ENCODE measurements at regions not wholly inside any gene's neighbourhood (a gene's known extent, or its start where the extent isn't known, plus 50 kb on each side); places are given as distances from the start of the nearest gene placed in this dataset.
"Not testable (repeated sequence)": the region's sequence is repeated elsewhere in the genome, so short reads cannot be mapped to it uniquely, and the experiment has no call there.

DNA sequence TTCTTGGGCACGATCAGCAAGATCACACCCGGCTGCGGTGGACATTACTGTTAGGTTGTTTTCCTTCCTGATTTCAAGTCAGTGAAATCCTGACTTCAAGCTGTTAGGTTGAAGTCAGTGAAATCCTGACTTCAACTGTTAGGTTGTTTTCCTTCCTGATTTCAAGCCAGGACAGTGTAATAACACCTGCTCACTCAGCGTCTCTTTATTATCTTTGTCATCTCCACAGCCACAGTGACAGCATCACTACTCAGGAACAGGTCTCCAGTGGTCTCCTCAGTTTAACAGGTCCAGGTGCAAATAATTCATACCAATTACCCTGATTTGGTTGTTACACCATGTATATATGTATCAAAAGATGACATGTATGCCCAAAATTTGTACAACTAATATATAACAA, 208.1 kb upstream of the REG3G start:
- Histone ChIP-seq H3K27me3 (ENCODE audit: control insufficient read depth, insufficient read depth, low read length) (no peaks in the 10 kb centered on the region), H3K27ac (ENCODE audit: low read length) (no peak overlapping the region), H3K9me3 (ENCODE audit: control insufficient read depth, low read depth, low read length) (no peaks in the 10 kb centered on the region), H3K4me1 (ENCODE audit: control insufficient read depth, insufficient read depth, low read length) (no peaks in the 10 kb centered on the region), H3K4me3 (ENCODE audit: low read length) (no peak overlapping the region), H3K36me3 (ENCODE audit: control insufficient read depth, insufficient read depth, low read length) (no peaks in the 10 kb centered on the region)
- no CpG with 5 or more reads among the region's 4 CpGs for WGBS (ENCODE audit: insufficient coverage, low lambda C conversion rate)
- no peak for DNase-seq

DNA sequence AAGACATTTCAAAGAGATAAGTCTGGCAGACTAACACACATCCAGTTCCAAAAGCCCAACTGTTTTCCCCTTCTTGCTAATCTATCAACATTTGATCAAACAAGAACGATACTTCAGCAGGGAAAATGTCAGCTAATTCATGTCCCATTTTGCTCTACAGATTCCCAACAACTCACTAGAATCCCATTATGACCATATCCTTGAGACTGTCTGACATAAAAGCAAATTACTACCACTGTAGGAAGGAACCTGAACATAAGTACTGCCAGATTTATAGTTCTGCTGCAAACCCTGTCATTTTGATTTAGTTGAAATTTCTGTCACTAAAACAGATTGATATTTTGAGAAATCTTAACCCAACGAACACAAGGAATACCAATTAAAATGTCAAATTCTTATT, 193.0 kb upstream of the REG3G start:
- DNase-seq, result no peak
- Histone ChIP-seq H3K9me3 (ENCODE audit: control insufficient read depth, low read depth, low read length) (no peaks in the 10 kb centered on the region), H3K4me1 (ENCODE audit: control insufficient read depth, insufficient read depth, low read length) (no peaks in the 10 kb centered on the region), H3K36me3 (ENCODE audit: control insufficient read depth, insufficient read depth, low read length) (no peaks in the 10 kb centered on the region), H3K27ac (ENCODE audit: low read length) (no peak overlapping the region), H3K27me3 (ENCODE audit: control insufficient read depth, insufficient read depth, low read length) (no peaks in the 10 kb centered on the region), H3K4me3 (ENCODE audit: low read length) (no peak overlapping the region)
- WGBS (ENCODE audit: insufficient coverage, low lambda C conversion rate), result no CpG with 5 or more reads among the region's 2 CpGs

DNA sequence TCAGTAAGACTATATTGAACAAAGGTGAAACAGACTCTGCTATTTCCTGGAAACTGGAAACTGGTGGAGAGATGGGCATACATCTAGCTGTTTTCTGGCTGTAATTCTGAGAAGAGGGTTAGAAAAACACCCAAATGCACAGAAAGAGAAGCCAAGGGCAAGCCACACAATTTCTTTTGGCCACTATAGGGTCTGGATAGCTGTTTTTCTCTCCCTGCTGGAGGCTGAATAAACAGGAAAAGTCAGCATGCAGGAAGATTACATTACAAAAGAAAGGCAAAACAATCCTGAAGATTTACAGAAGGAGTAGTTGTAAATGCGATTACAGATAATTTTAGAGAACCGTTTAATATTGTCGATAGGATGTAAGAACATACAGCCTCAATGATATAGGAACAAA, 186.2 kb upstream of the REG3G start:
- H3K36me3 ChIP-seq (ENCODE audit: control insufficient read depth, insufficient read depth, low read length), result no peaks in the 10 kb centered on the region
- H3K4me3 ChIP-seq (ENCODE audit: low read length), result no peak overlapping the region
- no peaks in the 10 kb centered on the region for H3K9me3 ChIP-seq (ENCODE audit: control insufficient read depth, low read depth, low read length)
- 21% methylated on average over 3 of the region's 3 CpGs for WGBS (ENCODE audit: insufficient coverage, low lambda C conversion rate)
- H3K27ac ChIP-seq (ENCODE audit: low read length), result no peak overlapping the region
- H3K27me3 ChIP-seq (ENCODE audit: control insufficient read depth, insufficient read depth, low read length), result no peaks in the 10 kb centered on the region
- DNase-seq, result no peak
- no peaks in the 10 kb centered on the region for H3K4me1 ChIP-seq (ENCODE audit: control insufficient read depth, insufficient read depth, low read length)

DNA sequence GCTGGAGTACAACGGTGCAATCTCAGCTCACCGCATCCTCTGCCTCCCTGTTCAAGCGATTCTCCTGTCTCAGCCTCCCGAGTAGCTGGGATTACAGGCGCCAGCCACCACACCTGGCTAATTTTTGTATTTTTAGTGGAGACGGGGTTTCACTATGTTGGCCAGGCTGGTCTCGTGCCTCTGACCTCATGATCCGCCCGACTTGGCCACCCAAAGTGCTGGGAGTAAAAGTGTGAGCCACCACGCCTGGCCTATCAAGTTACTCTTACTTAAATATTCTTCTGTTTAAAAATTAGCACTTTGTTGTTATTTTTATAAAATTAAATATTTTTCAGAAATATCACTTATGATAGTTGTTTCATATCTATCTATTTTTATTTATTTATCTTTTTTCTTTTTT, 185.2 kb upstream of the REG3G start:
- WGBS (ENCODE audit: insufficient coverage, low lambda C conversion rate), result 93% methylated on average over 2 of the region's 10 CpGs
- not testable (repeated sequence) for H3K9me3 ChIP-seq (ENCODE audit: control insufficient read depth, low read depth, low read length); H3K4me3 ChIP-seq (ENCODE audit: low read length); H3K36me3 ChIP-seq (ENCODE audit: control insufficient read depth, insufficient read depth, low read length); DNase-seq; H3K4me1 ChIP-seq (ENCODE audit: control insufficient read depth, insufficient read depth, low read length); H3K27ac ChIP-seq (ENCODE audit: low read length); H3K27me3 ChIP-seq (ENCODE audit: control insufficient read depth, insufficient read depth, low read length)

DNA sequence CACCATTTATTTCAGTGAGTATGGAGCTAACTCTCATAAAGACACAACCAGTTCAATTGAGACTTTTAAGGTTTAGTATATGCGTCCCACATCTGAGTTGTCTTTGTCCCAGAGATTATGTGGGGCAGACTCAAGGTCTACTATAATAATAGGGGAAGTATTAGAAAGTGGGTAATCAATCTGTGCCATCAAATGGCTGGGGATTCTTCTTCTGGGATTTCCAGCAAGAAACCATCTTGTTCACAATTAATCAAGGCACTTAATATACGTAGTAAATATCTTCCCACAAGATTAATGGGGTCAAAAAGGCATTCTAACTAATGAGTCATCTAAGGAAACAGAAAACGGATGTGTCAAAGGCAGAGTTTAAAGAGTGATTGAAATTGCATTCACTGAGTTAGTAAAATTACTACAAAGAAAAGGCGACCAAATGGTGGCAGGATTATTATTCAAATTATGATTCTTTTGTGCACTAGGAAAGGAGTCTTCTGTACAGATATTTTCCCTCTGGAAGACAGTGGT, 179.8 kb upstream of the REG3G start:
- no peaks in the 10 kb centered on the region for H3K27me3 ChIP-seq (ENCODE audit: control insufficient read depth, insufficient read depth, low read length)

DNA sequence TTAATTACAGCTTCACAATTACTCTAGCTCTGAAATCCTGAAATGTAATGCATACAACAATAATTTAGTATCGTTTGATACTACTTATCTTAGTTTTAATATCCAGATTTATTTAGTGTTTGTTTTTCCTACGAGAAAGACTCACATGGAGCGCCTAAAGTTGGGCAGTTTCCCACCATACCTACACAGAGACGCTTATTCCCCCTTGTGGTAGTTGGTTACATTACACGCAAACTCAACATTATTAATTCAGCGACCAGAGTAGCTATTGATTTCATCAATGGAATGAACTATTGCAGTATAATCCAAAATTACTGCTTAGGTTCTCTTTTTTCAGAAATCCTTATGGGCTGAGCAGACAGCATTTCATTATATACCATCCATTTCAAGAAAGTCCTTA, 164.0 kb upstream of the REG3G start:
- no peaks in the 10 kb centered on the region for H3K27me3 ChIP-seq (ENCODE audit: control insufficient read depth, insufficient read depth, low read length)
- 80% methylated on average over 2 of the region's 6 CpGs for WGBS (ENCODE audit: insufficient coverage, low lambda C conversion rate)
- no peak for DNase-seq

More for the DNA sequence above, 179.8 kb upstream of the REG3G start:
- Histone ChIP-seq H3K36me3 (ENCODE audit: control insufficient read depth, insufficient read depth, low read length) (no peaks in the 10 kb centered on the region), H3K4me1 (ENCODE audit: control insufficient read depth, insufficient read depth, low read length) (no peaks in the 10 kb centered on the region), H3K9me3 (ENCODE audit: control insufficient read depth, low read depth, low read length) (no peaks in the 10 kb centered on the region), H3K27ac (ENCODE audit: low read length) (no peak overlapping the region), H3K4me3 (ENCODE audit: low read length) (no peak overlapping the region)
- WGBS (ENCODE audit: insufficient coverage, low lambda C conversion rate), result 34% methylated on average over 3 of the region's 4 CpGs
- no peak for DNase-seq

DNA sequence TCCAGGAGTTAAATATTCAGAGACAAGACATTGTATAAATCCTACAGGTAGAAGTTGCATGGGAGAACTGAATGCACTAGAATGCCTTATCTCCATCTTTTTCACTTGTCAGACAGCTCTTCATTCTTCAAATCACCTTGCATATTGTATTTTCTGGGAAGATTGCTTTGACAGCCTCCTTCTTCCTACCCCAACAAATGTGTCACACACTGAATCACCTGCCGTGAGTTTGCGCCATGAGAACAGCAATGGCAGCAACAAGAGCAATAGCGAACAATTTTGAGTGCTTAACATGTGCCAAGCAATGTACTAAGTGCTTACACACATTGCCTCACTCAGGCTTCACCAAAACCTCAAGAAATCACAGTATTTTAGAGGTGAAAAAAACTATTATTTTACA, 161.3 kb upstream of the REG3G start:
- Histone ChIP-seq H3K27ac (ENCODE audit: low read length) (no peak overlapping the region), H3K36me3 (ENCODE audit: control insufficient read depth, insufficient read depth, low read length) (no peaks in the 10 kb centered on the region), H3K4me3 (ENCODE audit: low read length) (no peak overlapping the region), H3K4me1 (ENCODE audit: control insufficient read depth, insufficient read depth, low read length) (no peaks in the 10 kb centered on the region), H3K27me3 (ENCODE audit: control insufficient read depth, insufficient read depth, low read length) (no peaks in the 10 kb centered on the region), H3K9me3 (ENCODE audit: control insufficient read depth, low read depth, low read length) (no peaks in the 10 kb centered on the region)
- WGBS (ENCODE audit: insufficient coverage, low lambda C conversion rate), result no CpG with 5 or more reads among the region's 3 CpGs
- no peak for DNase-seq

More for the DNA sequence above, 164.0 kb upstream of the REG3G start:
- Histone ChIP-seq H3K9me3 (ENCODE audit: control insufficient read depth, low read depth, low read length) (no peaks in the 10 kb centered on the region), H3K36me3 (ENCODE audit: control insufficient read depth, insufficient read depth, low read length) (no peaks in the 10 kb centered on the region), H3K4me3 (ENCODE audit: low read length) (no peak overlapping the region), H3K27ac (ENCODE audit: low read length) (no peak overlapping the region), H3K4me1 (ENCODE audit: control insufficient read depth, insufficient read depth, low read length) (no peaks in the 10 kb centered on the region)

DNA sequence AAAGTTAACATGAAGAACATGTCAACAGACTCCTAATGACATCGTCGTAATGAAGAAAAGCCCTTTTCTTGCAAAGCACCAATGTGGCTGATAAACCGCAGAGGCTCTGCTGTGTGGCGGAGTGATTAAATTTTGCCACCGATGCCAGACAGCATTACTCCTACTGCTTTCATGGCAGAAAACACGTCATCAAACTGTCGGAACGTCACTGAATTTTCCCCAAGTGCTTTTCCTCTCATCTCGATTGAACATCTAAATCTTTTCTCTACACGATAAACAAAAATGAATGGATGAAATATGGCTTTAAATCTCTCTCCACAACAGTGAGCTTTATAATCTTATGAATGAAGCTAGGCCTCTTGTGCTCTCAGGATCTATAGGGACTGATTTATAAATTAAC, 159.8 kb upstream of the REG3G start:
- Histone ChIP-seq H3K27ac (ENCODE audit: low read length) (no peak overlapping the region), H3K36me3 (ENCODE audit: control insufficient read depth, insufficient read depth, low read length) (no peaks in the 10 kb centered on the region), H3K4me3 (ENCODE audit: low read length) (no peak overlapping the region), H3K27me3 (ENCODE audit: control insufficient read depth, insufficient read depth, low read length) (no peaks in the 10 kb centered on the region), H3K4me1 (ENCODE audit: control insufficient read depth, insufficient read depth, low read length) (no peaks in the 10 kb centered on the region), H3K9me3 (ENCODE audit: control insufficient read depth, low read depth, low read length) (no peaks in the 10 kb centered on the region)
- no peak for DNase-seq
- 60% methylated on average over 1 of the region's 10 CpGs for WGBS (ENCODE audit: insufficient coverage, low lambda C conversion rate)

DNA sequence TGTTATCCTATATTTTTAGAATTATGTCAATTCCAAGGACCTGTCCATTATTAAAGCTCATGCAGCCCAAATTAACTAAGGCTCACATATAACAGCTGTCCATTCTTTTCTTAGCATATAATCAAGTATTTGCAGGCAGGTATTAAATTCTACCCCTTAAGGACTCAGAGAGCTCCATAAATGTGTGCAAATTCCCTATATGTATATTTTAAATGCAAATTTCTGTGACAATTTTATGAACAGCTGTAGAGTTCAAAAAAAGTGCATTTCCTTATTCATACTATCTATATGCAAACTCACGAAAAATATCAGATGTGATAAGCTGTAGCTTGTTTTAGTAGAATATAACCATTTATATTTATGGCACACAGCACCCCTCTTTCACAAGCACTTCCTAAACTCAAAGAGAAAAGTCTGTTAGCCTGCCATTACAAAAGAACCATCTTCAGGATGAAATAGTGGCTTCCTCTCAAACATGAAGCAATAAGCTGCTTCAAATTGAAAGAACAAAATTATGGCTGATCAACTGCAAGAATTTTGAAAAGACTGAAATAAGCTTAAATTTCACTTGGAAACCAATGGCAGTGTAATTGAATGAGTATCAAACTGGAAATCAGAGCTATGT, 155.0 kb upstream of the REG3G start:
- no peak for DNase-seq
- Histone ChIP-seq H3K27ac (ENCODE audit: low read length) (no peak overlapping the region), H3K4me1 (ENCODE audit: control insufficient read depth, insufficient read depth, low read length) (no peaks in the 10 kb centered on the region), H3K27me3 (ENCODE audit: control insufficient read depth, insufficient read depth, low read length) (no peaks in the 10 kb centered on the region), H3K9me3 (ENCODE audit: control insufficient read depth, low read depth, low read length) (no peaks in the 10 kb centered on the region), H3K36me3 (ENCODE audit: control insufficient read depth, insufficient read depth, low read length) (no peaks in the 10 kb centered on the region), H3K4me3 (ENCODE audit: low read length) (no peak overlapping the region)
- WGBS (ENCODE audit: insufficient coverage, low lambda C conversion rate), result 80% methylated on average over 1 of the region's 1 CpG

DNA sequence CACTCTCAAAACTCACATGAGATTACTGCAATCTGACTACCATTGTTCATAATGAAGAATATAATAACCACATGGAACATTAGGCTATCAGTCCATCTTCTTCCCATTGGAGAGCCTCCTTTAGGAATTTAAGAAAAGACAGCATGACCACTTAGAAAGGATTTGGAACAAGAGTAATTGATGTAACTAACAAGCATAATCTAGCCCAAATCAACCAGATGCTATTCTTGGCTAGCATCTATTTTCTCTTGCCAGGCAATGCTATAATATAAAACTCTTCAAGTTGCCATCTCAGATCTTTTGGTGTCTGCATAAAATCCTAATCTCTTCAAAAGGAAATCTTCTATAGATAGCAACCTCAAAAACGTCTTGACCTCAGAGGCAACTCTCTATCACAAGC, 152.0 kb upstream of the REG3G start:
- H3K4me3 ChIP-seq (ENCODE audit: low read length), result no peak overlapping the region
- H3K9me3 ChIP-seq (ENCODE audit: control insufficient read depth, low read depth, low read length), result no peaks in the 10 kb centered on the region
- H3K27me3 ChIP-seq (ENCODE audit: control insufficient read depth, insufficient read depth, low read length), result no peaks in the 10 kb centered on the region
- no peak for DNase-seq
- H3K27ac ChIP-seq (ENCODE audit: low read length), result no peak overlapping the region
- WGBS (ENCODE audit: insufficient coverage, low lambda C conversion rate), result no CpG with 5 or more reads among the region's 1 CpG
- H3K36me3 ChIP-seq (ENCODE audit: control insufficient read depth, insufficient read depth, low read length), result no peaks in the 10 kb centered on the region
- no peaks in the 10 kb centered on the region for H3K4me1 ChIP-seq (ENCODE audit: control insufficient read depth, insufficient read depth, low read length)

DNA sequence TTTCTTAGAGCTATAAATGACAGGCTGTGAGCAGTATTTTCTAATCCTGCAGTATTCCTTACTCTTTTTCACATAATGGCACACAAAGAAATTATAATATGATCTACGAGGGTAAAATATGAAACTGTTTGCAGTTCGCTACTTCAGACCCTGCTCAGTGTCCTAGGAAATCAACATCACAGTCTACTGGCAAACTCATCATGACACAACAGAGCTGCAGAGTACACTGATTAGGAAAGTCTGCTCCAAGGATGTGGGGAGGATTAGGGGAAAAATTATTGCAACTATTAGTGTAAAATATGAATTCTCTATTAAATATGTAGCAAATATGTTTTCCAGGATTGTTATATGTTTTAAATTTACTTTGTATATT, 149.2 kb upstream of the REG3G start:
- Histone ChIP-seq H3K27ac (ENCODE audit: low read length) (no peak overlapping the region), H3K4me3 (ENCODE audit: low read length) (no peak overlapping the region), H3K9me3 (ENCODE audit: control insufficient read depth, low read depth, low read length) (no peaks in the 10 kb centered on the region), H3K27me3 (ENCODE audit: control insufficient read depth, insufficient read depth, low read length) (no peaks in the 10 kb centered on the region), H3K4me1 (ENCODE audit: control insufficient read depth, insufficient read depth, low read length) (no peaks in the 10 kb centered on the region), H3K36me3 (ENCODE audit: control insufficient read depth, insufficient read depth, low read length) (no peaks in the 10 kb centered on the region)
- DNase-seq, result no peak
- WGBS (ENCODE audit: insufficient coverage, low lambda C conversion rate), result no CpG with 5 or more reads among the region's 2 CpGs
